ENCODE measurements at regions not wholly inside any gene's neighbourhood (a gene's known extent, or its start where the extent isn't known, plus 50 kb on each side); places are given as distances from the start of the nearest gene placed in this dataset.

GRCh38 chr6:100944644-100945043 lies 63.5 kb upstream of the ASCC3 start:
- TF ChIP-seq, protein P1, sequence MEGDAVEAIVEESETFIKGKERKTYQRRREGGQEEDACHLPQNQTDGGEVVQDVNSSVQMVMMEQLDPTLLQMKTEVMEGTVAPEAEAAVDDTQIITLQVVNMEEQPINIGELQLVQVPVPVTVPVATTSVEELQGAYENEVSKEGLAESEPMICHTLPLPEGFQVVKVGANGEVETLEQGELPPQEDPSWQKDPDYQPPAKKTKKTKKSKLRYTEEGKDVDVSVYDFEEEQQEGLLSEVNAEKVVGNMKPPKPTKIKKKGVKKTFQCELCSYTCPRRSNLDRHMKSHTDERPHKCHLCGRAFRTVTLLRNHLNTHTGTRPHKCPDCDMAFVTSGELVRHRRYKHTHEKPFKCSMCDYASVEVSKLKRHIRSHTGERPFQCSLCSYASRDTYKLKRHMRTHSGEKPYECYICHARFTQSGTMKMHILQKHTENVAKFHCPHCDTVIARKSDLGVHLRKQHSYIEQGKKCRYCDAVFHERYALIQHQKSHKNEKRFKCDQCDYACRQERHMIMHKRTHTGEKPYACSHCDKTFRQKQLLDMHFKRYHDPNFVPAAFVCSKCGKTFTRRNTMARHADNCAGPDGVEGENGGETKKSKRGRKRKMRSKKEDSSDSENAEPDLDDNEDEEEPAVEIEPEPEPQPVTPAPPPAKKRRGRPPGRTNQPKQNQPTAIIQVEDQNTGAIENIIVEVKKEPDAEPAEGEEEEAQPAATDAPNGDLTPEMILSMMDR (IDR thresholded peaks at IDR 0.05; ENCODE audit: insufficient read depth, low read length, severe bottlenecking): no peak
- no peaks in the 10 kb centered on the region for H3K36me3 ChIP-seq (ENCODE audit: control insufficient read depth, insufficient read depth, low read length)
- no peaks in the 10 kb centered on the region for H3K27me3 ChIP-seq (ENCODE audit: control insufficient read depth, insufficient read depth, low read length)
- no peak for DNase-seq (ENCODE audit: low read depth)
- FAIRE-seq: no peak
- no peak overlapping the region for H3K4me3 ChIP-seq (ENCODE audit: low read depth, low read length)

DNA sequence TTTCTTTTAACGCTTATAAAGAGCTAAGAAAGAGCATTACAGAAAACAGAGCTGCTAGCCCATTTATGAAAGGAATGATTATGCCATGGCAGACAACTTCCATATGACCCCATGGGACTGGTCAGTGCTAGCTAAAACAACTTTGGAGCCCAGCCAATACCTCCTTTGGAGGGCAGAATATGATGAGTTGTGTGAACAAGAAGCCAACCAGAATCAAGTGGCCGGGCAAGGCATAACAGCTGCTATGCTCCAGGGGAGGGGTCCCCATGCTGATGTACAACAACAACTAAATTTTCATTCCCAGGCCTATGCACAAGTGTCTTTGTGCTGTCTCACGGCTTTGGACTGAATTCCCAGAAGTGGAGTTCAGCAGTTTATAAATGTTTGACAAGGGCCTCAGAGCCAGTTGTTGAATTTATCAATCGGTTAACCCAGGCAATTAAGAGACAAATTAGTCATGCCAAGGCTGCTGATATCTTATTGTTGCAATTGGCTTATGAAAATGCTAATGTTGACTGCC lies 65.0 kb upstream of the ASCC3 start:
- no peak overlapping the region for H3K4me3 ChIP-seq (ENCODE audit: low read depth, low read length)
- no peak for FAIRE-seq
- no peaks in the 10 kb centered on the region for H3K36me3 ChIP-seq (ENCODE audit: control insufficient read depth, insufficient read depth, low read length)
- TF ChIP-seq, protein P1 (IDR thresholded peaks at IDR 0.05; ENCODE audit: insufficient read depth, low read length, severe bottlenecking): no peak
- DNase-seq (ENCODE audit: low read depth): no peak
- H3K27me3 ChIP-seq (ENCODE audit: control insufficient read depth, insufficient read depth, low read length): no peaks in the 10 kb centered on the region

- no peak for FAIRE-seq
- no peaks in the 10 kb centered on the region for H3K36me3 ChIP-seq (ENCODE audit: control insufficient read depth, insufficient read depth, low read length)
- H3K27me3 ChIP-seq (ENCODE audit: control insufficient read depth, insufficient read depth, low read length): no peaks in the 10 kb centered on the region
- no peak for DNase-seq (ENCODE audit: low read depth)
- H3K4me3 ChIP-seq (ENCODE audit: low read depth, low read length): no peak overlapping the region
- TF ChIP-seq, protein P1 (IDR thresholded peaks at IDR 0.05; ENCODE audit: insufficient read depth, low read length, severe bottlenecking): no peak
These were observed 65.6 kb upstream of the ASCC3 start for GRCh38 chr6:100946711-100947110.

GRCh38 chr6:100948381-100949133 lies 67.4 kb upstream of the ASCC3 start:
- TF ChIP-seq, protein P1 (IDR thresholded peaks at IDR 0.05; ENCODE audit: insufficient read depth, low read length, severe bottlenecking): no peak
- no peaks in the 10 kb centered on the region for H3K36me3 ChIP-seq (ENCODE audit: control insufficient read depth, insufficient read depth, low read length)
- H3K4me3 ChIP-seq (ENCODE audit: low read depth, low read length): no peak overlapping the region
- no peaks in the 10 kb centered on the region for H3K27me3 ChIP-seq (ENCODE audit: control insufficient read depth, insufficient read depth, low read length)
- DNase-seq (ENCODE audit: low read depth) (peak; percentile 41), FAIRE-seq (no peak)

- no peak overlapping the region for H3K4me3 ChIP-seq (ENCODE audit: low read depth, low read length)
- TF ChIP-seq, protein P1 (IDR thresholded peaks at IDR 0.05; ENCODE audit: insufficient read depth, low read length, severe bottlenecking): no peak
- DNase-seq (ENCODE audit: low read depth): no peak
- no peaks in the 10 kb centered on the region for H3K27me3 ChIP-seq (ENCODE audit: control insufficient read depth, insufficient read depth, low read length)
- no peak for FAIRE-seq
- no peaks in the 10 kb centered on the region for H3K36me3 ChIP-seq (ENCODE audit: control insufficient read depth, insufficient read depth, low read length)
These were observed 70.9 kb upstream of the ASCC3 start for GRCh38 chr6:100952006-100952405.
